Ascending aorta (tissue), 2 donors: ENCODE measurements at regions not wholly inside any gene's neighbourhood (a gene's known extent, or its start where the extent isn't known, plus 50 kb on each side); places are given as distances from the start of the nearest gene placed in this dataset.

Source experiments
- DNase-seq, 2 donors: peaks; one replicate each; pipeline ENCODE4 v3.0.0-alpha.2; 2019; ENCODE audit warnings: low spot score in 2 of 2
- H3K27ac ChIP-seq, 2 donors: fragments of 200-600 bp; sonication (generic); one replicate each; pipeline ENCODE4 v1.5.1; 2016 to 2017; ENCODE audit warnings: mild to moderate bottlenecking in 1 of 2
- H3K27me3 ChIP-seq: fragments of 200-600 bp; sonication (generic); one replicate; pipeline ENCODE4 v1.5.1; 2017
- H3K36me3 ChIP-seq, 2 donors: fragments of 200-600 bp; sonication (generic); one replicate each; pipeline ENCODE4 v1.5.1; 2016
- H3K4me1 ChIP-seq, 2 donors: fragments of 200-600 bp; sonication (generic); one replicate each; pipeline ENCODE4 v1.5.1; 2016 to 2017; ENCODE audit warnings: mild to moderate bottlenecking in 1 of 2
- H3K4me3 ChIP-seq, 2 donors: fragments of 200-600 bp; sonication (generic); one replicate each; pipeline ENCODE4 v1.5.1; 2016 to 2017; ENCODE audit warnings: mild to moderate bottlenecking in 1 of 2
- H3K9me3 ChIP-seq, 2 donors: fragments of 200-600 bp; sonication (generic); one replicate each; pipeline ENCODE4 v1.5.1; 2016
- CTCF ChIP-seq, 3 experiments: fragments of 200-600 bp in 2 of 3; fragments of 450-650 bp in 1 of 3; sonication (generic) in 2 of 3; IDR thresholded peaks; one replicate each; pipeline ENCODE4 v1.5.1; 2016 to 2019; ENCODE audit warnings: antibody characterized with exemption in 3 of 3, mild to moderate bottlenecking in 1 of 3, moderate library complexity in 1 of 3
- intact Hi-C: fragments of 100-400 bp; cut with DNase I; formaldehyde crosslinking; loops from one replicate; pipeline ENCODE4 v1.15.1; 2023

DNA sequence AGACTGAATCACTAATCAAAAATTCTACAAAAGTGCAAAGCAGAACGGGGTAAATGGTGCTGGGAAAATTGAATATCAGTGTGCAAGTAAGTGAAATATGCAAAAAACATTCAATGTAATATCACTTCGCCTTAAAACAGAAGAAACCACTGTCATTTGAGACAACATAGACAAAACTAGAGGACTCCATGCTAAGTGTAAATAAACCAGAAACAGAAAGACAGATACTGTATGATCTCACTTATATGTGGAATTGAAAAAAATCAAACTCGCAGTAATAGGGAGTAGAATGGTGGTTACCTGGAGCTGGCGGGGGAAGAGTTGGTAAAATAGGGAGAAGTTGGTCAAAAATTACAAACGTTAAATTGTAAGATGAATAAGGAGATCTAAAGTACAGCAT lies 1420.0 kb upstream of the CDH2 start:
- DNase-seq = no peak
- no peaks in the 10 kb centered on the region for H3K27me3 ChIP-seq
- H3K4me1 ChIP-seq = no peaks in the 10 kb centered on the region
- no peak overlapping the region for H3K4me3 ChIP-seq
- intact Hi-C loops = no loop called here
- TF ChIP-seq CTCF (IDR thresholded peaks at IDR 0.05) = no peak
- no peak overlapping the region for H3K27ac ChIP-seq
- no peaks in the 10 kb centered on the region for H3K36me3 ChIP-seq
- no peaks in the 10 kb centered on the region for H3K9me3 ChIP-seq

DNA sequence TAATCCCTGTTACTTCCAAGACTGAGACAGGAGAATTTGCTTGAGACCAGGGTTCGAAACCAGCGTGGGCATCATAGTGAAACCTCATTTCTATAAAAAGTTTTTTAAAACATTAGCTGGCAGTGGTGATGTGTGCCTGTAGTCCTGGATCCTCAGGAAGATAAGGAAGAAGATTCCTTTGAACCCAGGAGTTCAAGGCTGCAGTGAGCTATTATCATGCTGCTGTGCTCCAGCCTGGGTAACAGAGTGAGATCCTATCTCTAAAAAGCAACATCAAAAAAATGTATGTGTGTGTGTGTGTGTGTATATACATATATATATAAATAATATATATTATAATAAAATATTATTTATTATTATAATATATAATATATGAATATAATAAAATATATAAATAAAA lies 1417.6 kb upstream of the CDH2 start:
- no peak for DNase-seq
- Histone ChIP-seq H3K4me3 (no peak overlapping the region), H3K4me1 (no peaks in the 10 kb centered on the region), H3K27ac (no peak overlapping the region), H3K9me3 (no peaks in the 10 kb centered on the region), H3K27me3 (no peaks in the 10 kb centered on the region), H3K36me3 (no peaks in the 10 kb centered on the region)
- intact Hi-C loops = no loop called here
- no peak for TF ChIP-seq CTCF (IDR thresholded peaks at IDR 0.05)

GRCh38 chr18:29588446-29589100 lies 1411.6 kb upstream of the CDH2 start:
- Histone ChIP-seq H3K27ac (no peak overlapping the region), H3K27me3 (no peaks in the 10 kb centered on the region), H3K4me1 (no peaks in the 10 kb centered on the region), H3K4me3 (no peak overlapping the region), H3K9me3 (no peaks in the 10 kb centered on the region), H3K36me3 (no peaks in the 10 kb centered on the region)
- no peak for DNase-seq
- intact Hi-C loops = no loop called here
- TF ChIP-seq CTCF (IDR thresholded peaks at IDR 0.05) = no peak

GRCh38 chr18:29586210-29586609 lies 1409.3 kb upstream of the CDH2 start:
- no peak overlapping the region for H3K27ac ChIP-seq
- no peaks in the 10 kb centered on the region for H3K36me3 ChIP-seq
- no peak overlapping the region for H3K4me3 ChIP-seq
- intact Hi-C loops = no loop called here
- no peaks in the 10 kb centered on the region for H3K9me3 ChIP-seq
- no peaks in the 10 kb centered on the region for H3K27me3 ChIP-seq
- no peak for TF ChIP-seq CTCF (IDR thresholded peaks at IDR 0.05)
- H3K4me1 ChIP-seq = no peaks in the 10 kb centered on the region
- no peak for DNase-seq

GRCh38 chr18:29560270-29560669 lies 1383.3 kb upstream of the CDH2 start:
- Histone ChIP-seq H3K27me3 (no peaks in the 10 kb centered on the region), H3K9me3 (no peaks in the 10 kb centered on the region), H3K36me3 (no peaks in the 10 kb centered on the region), H3K4me1 (no peaks in the 10 kb centered on the region), H3K4me3 (no peak overlapping the region), H3K27ac (no peak overlapping the region)
- intact Hi-C loops = no loop called here
- TF ChIP-seq CTCF (IDR thresholded peaks at IDR 0.05) = no peak
- no peak for DNase-seq

GRCh38 chr18:29556070-29556469 lies 1379.1 kb upstream of the CDH2 start:
- H3K27ac ChIP-seq = no peak overlapping the region
- no peak overlapping the region for H3K4me3 ChIP-seq
- no peak for TF ChIP-seq CTCF (IDR thresholded peaks at IDR 0.05)
- intact Hi-C loops = no loop called here
- DNase-seq = no peak
- H3K36me3 ChIP-seq = no peaks in the 10 kb centered on the region
- no peaks in the 10 kb centered on the region for H3K27me3 ChIP-seq
- H3K9me3 ChIP-seq = no peaks in the 10 kb centered on the region
- H3K4me1 ChIP-seq = no peaks in the 10 kb centered on the region
